DOHH2 (cell line): ENCODE measurements at regions not wholly inside any gene's neighbourhood (a gene's known extent, or its start where the extent isn't known, plus 50 kb on each side); places are given as distances from the start of the nearest gene placed in this dataset.

ENCODE experiments used
- H3F3A ChIP-seq: fragments of 200-600 bp; sonication (generic), shearing (Covaris generic); 2 replicates; pipeline ENCODE4 v1.6.0; 2016; ENCODE audit warnings: antibody characterized with exemption, mild to moderate bottlenecking; ENCODE audit not compliant: control insufficient read depth, insufficient read depth
- H3K27ac ChIP-seq: fragments of 200-600 bp; sonication (generic); 2 replicates; pipeline ENCODE4 v1.5.1; 2014; ENCODE audit warnings: low read depth, mild to moderate bottlenecking, low read length, moderate library complexity
- H3K27me3 ChIP-seq: fragments of 200-600 bp; sonication (generic); 2 replicates; pipeline ENCODE4 v1.6.1; 2014; ENCODE audit warnings: mild to moderate bottlenecking, low read length, mixed read lengths; ENCODE audit not compliant: control insufficient read depth
- H3K36me3 ChIP-seq: fragments of 200-600 bp; sonication (generic); 2 replicates; pipeline ENCODE4 v1.6.1; 2014; ENCODE audit warnings: mild to moderate bottlenecking, low read length, moderate library complexity, mixed read lengths; ENCODE audit not compliant: control insufficient read depth
- H3K4me1 ChIP-seq: fragments of 200-600 bp; sonication (generic); 2 replicates; pipeline ENCODE4 v1.6.1; 2014; ENCODE audit warnings: mild to moderate bottlenecking, low read length, mixed read lengths; ENCODE audit not compliant: control insufficient read depth
- H3K4me2 ChIP-seq: fragments of 200-600 bp; sonication (generic); 2 replicates; pipeline ENCODE4 v1.6.0; 2014; ENCODE audit warnings: mild to moderate bottlenecking, low read length, moderate library complexity
- H3K4me3 ChIP-seq: fragments of 200-600 bp; sonication (generic); 2 replicates; pipeline ENCODE4 v1.5.1; 2014; ENCODE audit warnings: mild to moderate bottlenecking, low read length, mixed read lengths
- H3K79me2 ChIP-seq: fragments of 200-600 bp; sonication (generic); 2 replicates; pipeline ENCODE4 v1.6.1; 2014; ENCODE audit warnings: mild to moderate bottlenecking, low read length, mixed read lengths; ENCODE audit not compliant: control insufficient read depth
- H3K9me2 ChIP-seq: fragments of 200-600 bp; sonication (generic); replicated peaks from 2 replicates; pipeline ENCODE4 v1.6.1; 2014; ENCODE audit warnings: mild to moderate bottlenecking, low read length, mixed read lengths; ENCODE audit not compliant: control insufficient read depth
- H3K9me3 ChIP-seq: fragments of 200-600 bp; sonication (generic); 2 replicates; pipeline ENCODE4 v1.6.1; 2014; ENCODE audit warnings: antibody characterized with exemption, low read length, mixed read lengths; ENCODE audit not compliant: control insufficient read depth, insufficient read depth
- H4K20me1 ChIP-seq: fragments of 200-600 bp; sonication (generic); 2 replicates; pipeline ENCODE4 v1.6.0; 2014; ENCODE audit warnings: low read depth, mild to moderate bottlenecking, antibody characterized with exemption, low read length, moderate library complexity; ENCODE audit not compliant: control insufficient read depth, insufficient read depth
- CTCF ChIP-seq: fragments of 200-600 bp; sonication (generic); IDR thresholded peaks from one replicate; pipeline ENCODE4 v1.5.1; 2014; ENCODE audit warnings: antibody characterized with exemption, mild to moderate bottlenecking, low read depth, low read length; ENCODE audit not compliant: poor library complexity, severe bottlenecking
- EZH2phosphoT487 ChIP-seq: fragments of 200-600 bp; sonication (generic); IDR thresholded peaks from 2 replicates; pipeline ENCODE4 v1.6.1; 2017; ENCODE audit warnings: borderline replicate concordance, mild to moderate bottlenecking, antibody characterized with exemption, low read length, moderate library complexity, mixed read lengths

- Histone ChIP-seq H3K27me3 (no peaks in the 10 kb centered on the region), H3K9me2 (no peaks in the 10 kb centered on the region), H3K79me2 (no peaks in the 10 kb centered on the region), H3K4me3 (no peak overlapping the region), H3K36me3 (no peaks in the 10 kb centered on the region), H4K20me1 (no peaks in the 10 kb centered on the region), H3K27ac (no peak overlapping the region), H3K4me2 (no peak overlapping the region), H3K9me3 (no peaks in the 10 kb centered on the region), H3K4me1 (no peaks in the 10 kb centered on the region), H3F3A (no peaks in the 10 kb centered on the region)
- TF ChIP-seq CTCF (no peak), EZH2phosphoT487 (no peak)
These were observed 618.3 kb downstream of the MRPL39 start for GRCh38 chr21:24988941-24989340.

DNA sequence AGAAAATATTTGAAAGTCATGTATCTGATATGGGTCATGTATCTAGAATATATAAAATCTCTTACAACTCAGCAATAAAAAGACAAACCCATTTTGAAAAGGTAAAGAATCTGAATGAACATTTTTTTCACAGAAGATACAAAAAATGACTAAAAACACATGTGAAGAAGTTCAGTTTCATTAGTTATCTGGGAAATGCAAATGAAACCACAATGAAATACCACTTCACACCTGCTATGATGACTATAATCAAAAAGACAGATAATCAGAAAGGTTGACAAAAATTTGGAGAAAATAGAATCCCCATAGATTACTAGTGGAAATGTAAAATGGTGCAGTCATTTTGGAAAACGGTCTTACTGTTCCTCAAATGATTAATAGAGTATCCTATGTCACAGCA lies 631.0 kb downstream of the MRPL39 start:
- Histone ChIP-seq H3K36me3 (no peaks in the 10 kb centered on the region), H4K20me1 (no peaks in the 10 kb centered on the region), H3K4me3 (no peak overlapping the region), H3K27ac (no peak overlapping the region), H3K9me2 (no peaks in the 10 kb centered on the region), H3K4me2 (no peak overlapping the region), H3F3A (no peaks in the 10 kb centered on the region), H3K27me3 (no peaks in the 10 kb centered on the region), H3K9me3 (no peaks in the 10 kb centered on the region), H3K4me1 (no peaks in the 10 kb centered on the region), H3K79me2 (no peaks in the 10 kb centered on the region)
- no peak for TF ChIP-seq EZH2phosphoT487
- TF ChIP-seq CTCF, result no peak

- Histone ChIP-seq H3K4me3 (no peak overlapping the region), H3K36me3 (no peaks in the 10 kb centered on the region), H3F3A (no peaks in the 10 kb centered on the region), H3K4me2 (no peak overlapping the region), H3K9me2 (no peaks in the 10 kb centered on the region), H3K27me3 (no peaks in the 10 kb centered on the region), H3K27ac (no peak overlapping the region), H3K4me1 (no peaks in the 10 kb centered on the region), H4K20me1 (no peaks in the 10 kb centered on the region), H3K79me2 (no peaks in the 10 kb centered on the region), H3K9me3 (no peaks in the 10 kb centered on the region)
- no peak for TF ChIP-seq EZH2phosphoT487
- no peak for TF ChIP-seq CTCF
These were observed 638.2 kb downstream of the MRPL39 start for GRCh38 chr21:24969068-24969467.
